ENCODE measurements at regions not wholly inside any gene's neighbourhood (a gene's known extent, or its start where the extent isn't known, plus 50 kb on each side); places are given as distances from the start of the nearest gene placed in this dataset.

DNA sequence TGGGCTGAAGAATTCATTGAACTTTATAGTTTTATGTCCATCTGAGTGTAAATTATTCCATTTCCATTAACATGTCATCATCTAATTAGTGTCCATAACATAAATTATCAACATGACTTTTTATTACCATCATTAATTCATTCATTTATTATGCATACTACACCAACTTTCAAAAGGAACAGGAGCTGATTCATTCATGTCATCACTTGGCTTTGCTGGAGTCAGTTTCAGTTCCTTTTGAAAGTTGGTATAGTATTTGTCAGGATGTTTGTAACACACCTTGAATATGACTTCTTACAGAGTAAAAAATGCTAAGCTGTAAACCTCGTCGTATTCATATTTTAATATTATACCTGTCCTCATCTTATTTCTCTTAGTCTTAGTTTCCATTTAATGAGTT lies 298.0 kb upstream of the RBMS3 start:
- TF ChIP-seq POLR2AphosphoS5 (IDR thresholded peaks at IDR 0.05; ENCODE audit: low read depth, low read length) (no peak), EZH2phosphoT487 (IDR thresholded peaks at IDR 0.05; ENCODE audit: borderline replicate concordance) (no peak), YY1 (IDR thresholded peaks at IDR 0.05; ENCODE audit: extremely low read depth, insufficient replicate concordance, low read depth, low read length) (no peak), POLR2A (IDR thresholded peaks at IDR 0.05; ENCODE audit: borderline replicate concordance, extremely low read depth, insufficient read depth, insufficient read length) (no peak), RAD21 (IDR thresholded peaks at IDR 0.05; ENCODE audit: low read depth) (no peak)
- TF ChIP-seq, protein P1, sequence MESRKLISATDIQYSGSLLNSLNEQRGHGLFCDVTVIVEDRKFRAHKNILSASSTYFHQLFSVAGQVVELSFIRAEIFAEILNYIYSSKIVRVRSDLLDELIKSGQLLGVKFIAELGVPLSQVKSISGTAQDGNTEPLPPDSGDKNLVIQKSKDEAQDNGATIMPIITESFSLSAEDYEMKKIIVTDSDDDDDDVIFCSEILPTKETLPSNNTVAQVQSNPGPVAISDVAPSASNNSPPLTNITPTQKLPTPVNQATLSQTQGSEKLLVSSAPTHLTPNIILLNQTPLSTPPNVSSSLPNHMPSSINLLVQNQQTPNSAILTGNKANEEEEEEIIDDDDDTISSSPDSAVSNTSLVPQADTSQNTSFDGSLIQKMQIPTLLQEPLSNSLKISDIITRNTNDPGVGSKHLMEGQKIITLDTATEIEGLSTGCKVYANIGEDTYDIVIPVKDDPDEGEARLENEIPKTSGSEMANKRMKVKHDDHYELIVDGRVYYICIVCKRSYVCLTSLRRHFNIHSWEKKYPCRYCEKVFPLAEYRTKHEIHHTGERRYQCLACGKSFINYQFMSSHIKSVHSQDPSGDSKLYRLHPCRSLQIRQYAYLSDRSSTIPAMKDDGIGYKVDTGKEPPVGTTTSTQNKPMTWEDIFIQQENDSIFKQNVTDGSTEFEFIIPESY (IDR thresholded peaks at IDR 0.05; ENCODE audit: extremely low read depth, insufficient replicate concordance, low read length), result no peak
- TF ChIP-seq, protein P2, sequence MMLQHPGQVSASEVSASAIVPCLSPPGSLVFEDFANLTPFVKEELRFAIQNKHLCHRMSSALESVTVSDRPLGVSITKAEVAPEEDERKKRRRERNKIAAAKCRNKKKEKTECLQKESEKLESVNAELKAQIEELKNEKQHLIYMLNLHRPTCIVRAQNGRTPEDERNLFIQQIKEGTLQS (IDR thresholded peaks at IDR 0.05), result no peak
- TF ChIP-seq, protein P3, sequence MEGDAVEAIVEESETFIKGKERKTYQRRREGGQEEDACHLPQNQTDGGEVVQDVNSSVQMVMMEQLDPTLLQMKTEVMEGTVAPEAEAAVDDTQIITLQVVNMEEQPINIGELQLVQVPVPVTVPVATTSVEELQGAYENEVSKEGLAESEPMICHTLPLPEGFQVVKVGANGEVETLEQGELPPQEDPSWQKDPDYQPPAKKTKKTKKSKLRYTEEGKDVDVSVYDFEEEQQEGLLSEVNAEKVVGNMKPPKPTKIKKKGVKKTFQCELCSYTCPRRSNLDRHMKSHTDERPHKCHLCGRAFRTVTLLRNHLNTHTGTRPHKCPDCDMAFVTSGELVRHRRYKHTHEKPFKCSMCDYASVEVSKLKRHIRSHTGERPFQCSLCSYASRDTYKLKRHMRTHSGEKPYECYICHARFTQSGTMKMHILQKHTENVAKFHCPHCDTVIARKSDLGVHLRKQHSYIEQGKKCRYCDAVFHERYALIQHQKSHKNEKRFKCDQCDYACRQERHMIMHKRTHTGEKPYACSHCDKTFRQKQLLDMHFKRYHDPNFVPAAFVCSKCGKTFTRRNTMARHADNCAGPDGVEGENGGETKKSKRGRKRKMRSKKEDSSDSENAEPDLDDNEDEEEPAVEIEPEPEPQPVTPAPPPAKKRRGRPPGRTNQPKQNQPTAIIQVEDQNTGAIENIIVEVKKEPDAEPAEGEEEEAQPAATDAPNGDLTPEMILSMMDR (IDR thresholded peaks at IDR 0.05 in 2 of 3, conservative IDR thresholded peaks at IDR 0.05 in 1 of 3; ENCODE audit: borderline replicate concordance in 1 of 3, insufficient read depth in 1 of 3, low read depth in 2 of 3, low read length in 2 of 3), result no peak
- TF ChIP-seq, protein P4, sequence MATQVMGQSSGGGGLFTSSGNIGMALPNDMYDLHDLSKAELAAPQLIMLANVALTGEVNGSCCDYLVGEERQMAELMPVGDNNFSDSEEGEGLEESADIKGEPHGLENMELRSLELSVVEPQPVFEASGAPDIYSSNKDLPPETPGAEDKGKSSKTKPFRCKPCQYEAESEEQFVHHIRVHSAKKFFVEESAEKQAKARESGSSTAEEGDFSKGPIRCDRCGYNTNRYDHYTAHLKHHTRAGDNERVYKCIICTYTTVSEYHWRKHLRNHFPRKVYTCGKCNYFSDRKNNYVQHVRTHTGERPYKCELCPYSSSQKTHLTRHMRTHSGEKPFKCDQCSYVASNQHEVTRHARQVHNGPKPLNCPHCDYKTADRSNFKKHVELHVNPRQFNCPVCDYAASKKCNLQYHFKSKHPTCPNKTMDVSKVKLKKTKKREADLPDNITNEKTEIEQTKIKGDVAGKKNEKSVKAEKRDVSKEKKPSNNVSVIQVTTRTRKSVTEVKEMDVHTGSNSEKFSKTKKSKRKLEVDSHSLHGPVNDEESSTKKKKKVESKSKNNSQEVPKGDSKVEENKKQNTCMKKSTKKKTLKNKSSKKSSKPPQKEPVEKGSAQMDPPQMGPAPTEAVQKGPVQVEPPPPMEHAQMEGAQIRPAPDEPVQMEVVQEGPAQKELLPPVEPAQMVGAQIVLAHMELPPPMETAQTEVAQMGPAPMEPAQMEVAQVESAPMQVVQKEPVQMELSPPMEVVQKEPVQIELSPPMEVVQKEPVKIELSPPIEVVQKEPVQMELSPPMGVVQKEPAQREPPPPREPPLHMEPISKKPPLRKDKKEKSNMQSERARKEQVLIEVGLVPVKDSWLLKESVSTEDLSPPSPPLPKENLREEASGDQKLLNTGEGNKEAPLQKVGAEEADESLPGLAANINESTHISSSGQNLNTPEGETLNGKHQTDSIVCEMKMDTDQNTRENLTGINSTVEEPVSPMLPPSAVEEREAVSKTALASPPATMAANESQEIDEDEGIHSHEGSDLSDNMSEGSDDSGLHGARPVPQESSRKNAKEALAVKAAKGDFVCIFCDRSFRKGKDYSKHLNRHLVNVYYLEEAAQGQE (IDR thresholded peaks at IDR 0.05; ENCODE audit: low read depth), result no peak

Data from HCT116 (cell line).